Osteocyte (in vitro differentiated cells): ENCODE measurements at regions not wholly inside any gene's neighbourhood (a gene's known extent, or its start where the extent isn't known, plus 50 kb on each side); places are given as distances from the start of the nearest gene placed in this dataset.
"Not testable (repeated sequence)": the region's sequence is repeated elsewhere in the genome, so short reads cannot be mapped to it uniquely, and the experiment has no call there.

Source experiments
- DNase-seq: peaks from one replicate; pipeline ENCODE4 v3.0.0; 2021; ENCODE audit warnings: mixed read lengths; ENCODE audit not compliant: unreplicated experiment; ENCODE audit errors: extremely low spot score
- H3K27ac Mint-ChIP-seq: one replicate; pipeline ENCODE4 v1.8.0; 2021; ENCODE audit warnings: mild to moderate bottlenecking, mixed read lengths; ENCODE audit not compliant: unreplicated experiment
- H3K27me3 Mint-ChIP-seq: one replicate; pipeline ENCODE4 v1.8.0; 2021; ENCODE audit warnings: mixed read lengths; ENCODE audit not compliant: unreplicated experiment
- H3K36me3 Mint-ChIP-seq: one replicate; pipeline ENCODE4 v1.8.0; 2021; ENCODE audit warnings: mixed read lengths; ENCODE audit not compliant: unreplicated experiment
- H3K4me1 Mint-ChIP-seq: one replicate; pipeline ENCODE4 v1.8.0; 2021; ENCODE audit warnings: mixed read lengths; ENCODE audit not compliant: unreplicated experiment
- H3K4me3 Mint-ChIP-seq: one replicate; pipeline ENCODE4 v1.8.0; 2021; ENCODE audit warnings: mild to moderate bottlenecking, moderate library complexity, mixed read lengths; ENCODE audit not compliant: unreplicated experiment
- H3K9me3 Mint-ChIP-seq: one replicate; pipeline ENCODE4 v1.8.0; 2021; ENCODE audit warnings: mixed read lengths; ENCODE audit not compliant: unreplicated experiment
- CTCF ChIP-seq: fragments of 200-600 bp; sonication (generic); IDR thresholded peaks from 2 replicates; pipeline ENCODE4 v1.5.0; 2021; ENCODE audit warnings: antibody characterized with exemption, mild to moderate bottlenecking, moderate library complexity

GRCh38 chr3:118244761-118245160 is 789.9 kb downstream of the IGSF11 start:
- no peak for DNase-seq
- Mint-ChIP-seq H3K4me3 (no peak overlapping the region), H3K9me3 (no peaks in the 10 kb centered on the region), H3K27ac (no peak overlapping the region), H3K36me3 (no peaks in the 10 kb centered on the region), H3K4me1 (no peaks in the 10 kb centered on the region), H3K27me3 (no peaks in the 10 kb centered on the region)
- TF ChIP-seq CTCF = no peak

- H3K4me1 Mint-ChIP-seq = no peaks in the 10 kb centered on the region
- H3K4me3 Mint-ChIP-seq = no peak overlapping the region
- no peak overlapping the region for H3K27ac Mint-ChIP-seq
- no peak for TF ChIP-seq CTCF
- H3K9me3 Mint-ChIP-seq = no peaks in the 10 kb centered on the region
- no peaks in the 10 kb centered on the region for H3K36me3 Mint-ChIP-seq
- no peak for DNase-seq
- no peaks in the 10 kb centered on the region for H3K27me3 Mint-ChIP-seq
Measured at GRCh38 chr3:118245312-118245711, 789.3 kb downstream of the IGSF11 start.

GRCh38 chr3:118258850-118259249 is 775.8 kb downstream of the IGSF11 start:
- not testable (repeated sequence) for H3K27ac Mint-ChIP-seq, H3K4me1 Mint-ChIP-seq, H3K9me3 Mint-ChIP-seq, H3K27me3 Mint-ChIP-seq, H3K4me3 Mint-ChIP-seq, H3K36me3 Mint-ChIP-seq, DNase-seq

GRCh38 chr3:118262800-118263402 is 771.7 kb downstream of the IGSF11 start:
- no peaks in the 10 kb centered on the region for H3K4me1 Mint-ChIP-seq
- no peak overlapping the region for H3K27ac Mint-ChIP-seq
- no peak overlapping the region for H3K4me3 Mint-ChIP-seq
- H3K27me3 Mint-ChIP-seq = peaks cover 12% of the 10 kb centered on the region
- H3K36me3 Mint-ChIP-seq = no peaks in the 10 kb centered on the region
- peaks cover 5% of the 10 kb centered on the region for H3K9me3 Mint-ChIP-seq
- TF ChIP-seq CTCF = no peak
- DNase-seq = no peak

GRCh38 chr3:118267588-118267987 is 767.1 kb downstream of the IGSF11 start:
- Mint-ChIP-seq H3K9me3 (peaks cover 7% of the 10 kb centered on the region), H3K36me3 (no peaks in the 10 kb centered on the region), H3K4me3 (no peak overlapping the region), H3K4me1 (no peaks in the 10 kb centered on the region), H3K27me3 (peaks cover 12% of the 10 kb centered on the region), H3K27ac (no peak overlapping the region)
- DNase-seq = no peak
- TF ChIP-seq CTCF = no peak
